Amygdala (tissue), 56 donors: ENCODE measurements at regions not wholly inside any gene's neighbourhood (a gene's known extent, or its start where the extent isn't known, plus 50 kb on each side); places are given as distances from the start of the nearest gene placed in this dataset.
A peak's percentile ranks its signal among the peaks of the same experiment; 100 is the strongest.

Experiments used
- DNase-seq, 56 donors: peaks; one replicate each; lab custom pipeline; 2025; lab: John Stamatoyannopoulos, UW

DNA sequence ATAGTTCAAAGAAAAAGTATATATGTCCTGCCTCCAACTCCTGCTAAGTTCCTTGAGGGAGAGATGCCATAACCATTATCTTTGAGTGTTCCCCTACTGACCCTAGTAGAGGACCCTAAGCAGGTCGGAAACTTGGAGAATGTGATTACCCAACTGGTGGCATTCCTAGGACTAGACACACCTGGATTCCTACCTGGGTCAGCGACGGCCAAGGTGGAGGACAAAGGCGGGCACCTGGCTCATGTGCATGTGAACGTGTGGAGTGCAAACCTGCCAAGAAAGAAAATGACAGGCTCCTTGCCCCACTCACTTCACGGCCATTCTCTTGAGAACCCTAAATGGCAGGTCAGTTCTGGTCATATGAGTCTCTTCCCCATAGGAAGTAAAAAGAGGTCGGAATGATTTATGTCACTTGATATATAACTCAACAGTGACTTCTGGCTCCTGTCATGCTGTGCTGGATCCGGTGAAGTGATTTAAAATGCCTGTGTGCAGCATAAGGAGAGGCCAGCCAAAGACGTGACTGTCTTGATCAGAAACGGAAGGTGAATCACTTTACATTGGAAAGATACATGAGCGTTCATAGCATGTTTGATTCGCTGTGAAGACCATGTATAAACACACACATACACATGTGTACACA is 371.6 kb downstream of the EIPR1 start:
- no peak for DNase-seq

DNA sequence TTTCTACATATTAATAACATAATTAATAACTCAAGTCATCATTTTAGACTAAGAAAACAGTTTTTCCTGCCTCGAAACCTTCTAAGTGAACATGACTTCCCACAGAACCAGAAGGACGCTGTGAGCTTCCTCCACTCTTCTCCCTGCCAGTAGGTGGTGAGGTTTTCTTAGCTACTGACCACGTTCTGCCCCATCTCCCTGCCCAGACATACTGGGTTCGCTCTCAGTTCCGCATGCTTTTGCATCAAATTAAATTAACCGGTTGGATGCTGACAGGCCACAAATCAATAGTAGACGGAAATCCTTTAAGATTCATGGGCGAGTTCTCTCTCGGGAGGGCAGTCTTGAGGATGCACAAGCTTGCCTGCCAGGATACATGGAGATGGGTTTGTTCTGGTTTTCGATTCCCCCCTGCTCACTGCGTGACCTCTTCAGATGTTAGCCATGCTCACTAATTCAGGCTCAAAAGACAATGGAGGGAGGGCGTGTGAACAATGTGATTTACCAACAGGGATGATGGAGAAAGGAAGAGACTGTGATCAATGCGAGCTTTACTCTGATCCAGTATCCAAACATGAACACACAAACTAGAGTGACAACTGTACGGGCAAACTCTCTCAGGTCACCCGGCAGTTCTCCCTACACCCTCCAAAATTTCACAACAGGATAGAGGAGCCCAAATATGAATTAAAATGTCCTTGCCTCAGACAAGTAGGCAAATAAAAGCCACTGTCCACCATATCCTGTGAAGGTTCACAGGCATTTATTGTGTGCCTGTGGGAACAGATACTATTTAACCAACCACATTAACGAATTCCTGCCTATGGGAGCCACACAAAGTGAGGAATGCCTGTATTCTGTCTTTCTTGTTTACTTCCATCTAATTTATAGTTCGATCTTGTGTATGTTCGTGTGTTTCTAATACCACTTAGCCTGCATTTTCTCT is 375.7 kb downstream of the EIPR1 start:
- DNase-seq: peak in 1 of 56 donors; percentile 5

DNA sequence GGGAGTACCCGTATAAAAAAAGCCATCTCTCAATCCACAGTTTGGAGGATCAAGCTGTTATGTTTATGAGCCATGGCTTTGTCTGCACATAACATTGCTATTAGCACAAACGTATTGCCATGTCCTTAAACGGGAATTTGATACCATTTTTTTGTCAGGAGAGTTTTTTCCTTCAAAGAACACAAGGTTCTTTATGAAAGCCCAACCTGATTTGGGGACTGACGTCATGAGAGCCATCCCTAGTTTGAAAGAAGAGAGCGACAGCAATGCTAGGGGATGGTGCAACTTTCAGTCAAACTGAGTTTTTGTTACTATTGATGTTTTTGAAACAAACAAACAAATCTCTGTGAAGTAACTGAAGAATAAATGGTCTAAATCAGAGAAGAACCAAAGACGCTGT is 376.6 kb downstream of the EIPR1 start:
- DNase-seq: no peak

DNA sequence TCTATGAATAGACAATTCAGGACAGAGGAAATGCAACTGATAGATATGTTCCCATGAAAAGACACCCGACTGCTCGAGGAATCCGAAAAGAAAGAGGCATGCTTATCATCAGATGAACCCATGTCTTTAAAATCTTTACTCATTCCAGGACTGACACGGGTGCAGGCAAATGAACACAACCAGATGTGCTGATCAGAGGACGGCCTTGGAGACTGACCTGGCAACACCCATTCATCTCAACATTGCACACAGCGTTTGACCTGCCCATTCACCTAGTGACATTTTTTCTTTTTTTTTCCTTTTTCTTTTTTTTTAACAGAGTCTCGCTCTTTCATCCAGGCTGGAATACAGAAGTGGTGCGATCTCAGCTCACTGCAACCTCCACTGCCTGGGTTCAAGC is 377.5 kb downstream of the EIPR1 start:
- DNase-seq: no peak

DNA sequence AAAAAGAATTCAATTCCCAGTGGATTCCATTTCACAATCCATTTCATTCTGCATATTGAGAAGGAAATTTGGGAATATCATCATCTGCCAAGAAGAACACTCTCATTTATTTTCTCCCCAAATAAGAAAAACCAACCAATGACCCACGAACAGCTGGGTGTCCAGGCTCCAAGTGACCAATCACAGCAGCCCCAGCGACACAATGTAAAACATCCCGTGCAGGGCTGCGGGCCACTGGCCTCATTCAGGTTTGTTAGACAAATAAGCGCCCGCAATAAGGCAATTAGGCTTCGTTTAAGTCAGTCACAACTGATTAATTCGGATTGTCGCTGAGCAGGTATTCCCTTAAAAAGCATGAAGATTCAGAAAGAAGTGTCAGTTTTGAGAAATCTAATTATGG is 378.6 kb downstream of the EIPR1 start:
- DNase-seq: no peak

DNA sequence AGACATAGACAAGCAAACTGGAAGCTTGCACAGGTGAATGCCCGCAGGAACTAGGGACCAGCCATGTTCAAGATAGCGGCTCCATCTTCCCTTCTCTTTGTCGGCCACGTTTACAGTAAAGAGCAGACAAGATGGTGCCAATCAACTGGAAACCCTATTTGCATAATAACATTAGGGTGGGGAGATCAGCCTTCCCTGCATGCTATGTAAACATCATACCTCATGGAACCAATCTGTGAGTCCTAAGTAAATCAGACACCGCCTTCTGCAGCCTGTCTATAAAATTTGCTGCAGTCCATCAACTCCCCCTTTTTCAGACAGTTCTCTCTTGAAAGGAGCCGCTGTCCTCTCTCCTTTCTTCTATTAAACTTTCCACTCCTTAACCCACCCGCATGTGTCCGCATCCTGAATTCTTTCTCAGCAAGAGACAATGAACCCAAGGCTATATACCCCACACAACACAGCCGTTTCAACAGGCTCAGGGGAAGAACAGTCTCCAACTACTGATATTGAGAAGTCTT is 384.4 kb downstream of the EIPR1 start:
- DNase-seq: no peak

DNA sequence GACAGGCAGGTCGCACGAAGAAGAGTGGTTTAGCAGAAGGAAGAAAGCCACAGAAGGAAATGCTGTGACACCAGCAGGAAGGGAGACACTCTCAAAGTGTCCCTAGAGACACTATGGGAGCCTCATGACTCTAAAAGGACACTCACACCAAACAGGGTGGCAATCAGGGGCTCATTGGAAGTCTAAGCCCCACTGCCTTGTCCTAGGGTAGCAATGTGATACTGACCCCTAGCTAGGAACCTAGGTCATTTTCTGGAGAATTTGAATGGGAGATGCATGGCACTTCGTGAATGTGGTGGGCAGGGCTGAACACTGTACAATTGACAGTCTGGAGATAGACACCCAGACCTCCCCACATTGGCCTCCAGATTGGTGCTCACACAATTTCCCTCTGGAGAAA is 385.0 kb downstream of the EIPR1 start:
- no peak for DNase-seq

DNA sequence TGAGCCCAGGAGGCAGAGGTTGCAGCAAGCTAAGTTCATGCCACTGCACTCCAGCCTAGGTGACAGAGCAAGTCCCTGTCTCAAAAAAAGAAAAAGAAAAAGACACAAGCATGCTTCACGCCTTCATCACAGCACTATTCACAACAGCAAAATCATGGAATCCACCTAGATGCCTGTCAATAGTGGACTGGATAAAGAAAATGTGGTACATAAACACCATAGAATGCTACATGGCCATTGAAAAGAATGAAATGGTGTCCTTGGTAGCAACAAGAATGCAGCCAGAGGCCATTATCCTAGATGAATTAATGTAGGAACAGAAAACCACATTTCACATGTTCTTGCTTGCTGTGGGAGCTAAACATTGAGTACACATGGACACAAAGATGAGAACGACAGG is 392.6 kb downstream of the EIPR1 start:
- DNase-seq: no peak

DNA sequence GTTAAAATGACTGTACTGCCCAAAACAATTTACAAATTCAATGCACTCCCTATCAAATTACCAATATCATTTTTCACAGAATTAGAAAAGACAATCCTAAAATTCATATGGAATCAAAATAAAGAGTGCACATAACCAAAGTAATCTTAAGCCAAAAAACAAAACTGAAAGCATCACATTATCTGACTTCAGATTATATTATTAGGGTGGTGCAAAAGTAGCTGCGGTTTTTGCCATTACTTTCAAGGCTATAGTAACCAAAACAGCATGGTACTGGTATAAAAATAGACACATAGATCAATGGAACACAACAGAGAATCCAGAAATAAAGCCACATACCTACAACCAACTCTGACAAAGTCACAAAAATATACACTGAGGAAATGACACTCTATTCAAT is 396.6 kb downstream of the EIPR1 start:
- no peak for DNase-seq

DNA sequence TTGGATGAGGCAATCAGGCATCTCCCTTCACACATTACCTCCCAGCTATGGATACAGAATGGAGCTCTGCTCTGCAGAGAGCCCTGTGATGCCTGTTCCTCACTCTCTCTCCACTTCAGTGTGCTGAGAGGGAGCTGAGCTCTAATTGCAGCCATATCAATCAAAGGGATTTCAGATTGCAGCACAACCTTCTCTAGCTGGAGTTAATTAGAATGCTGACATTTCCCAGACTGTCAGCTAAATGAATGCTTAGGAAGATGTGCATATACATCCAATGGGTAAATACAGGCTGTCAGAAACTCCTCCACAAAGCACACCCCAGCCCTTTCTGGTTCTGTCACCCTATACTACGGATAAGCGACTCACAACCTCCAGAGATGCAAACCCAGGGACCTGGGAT is 402.6 kb downstream of the EIPR1 start:
- no peak for DNase-seq

DNA sequence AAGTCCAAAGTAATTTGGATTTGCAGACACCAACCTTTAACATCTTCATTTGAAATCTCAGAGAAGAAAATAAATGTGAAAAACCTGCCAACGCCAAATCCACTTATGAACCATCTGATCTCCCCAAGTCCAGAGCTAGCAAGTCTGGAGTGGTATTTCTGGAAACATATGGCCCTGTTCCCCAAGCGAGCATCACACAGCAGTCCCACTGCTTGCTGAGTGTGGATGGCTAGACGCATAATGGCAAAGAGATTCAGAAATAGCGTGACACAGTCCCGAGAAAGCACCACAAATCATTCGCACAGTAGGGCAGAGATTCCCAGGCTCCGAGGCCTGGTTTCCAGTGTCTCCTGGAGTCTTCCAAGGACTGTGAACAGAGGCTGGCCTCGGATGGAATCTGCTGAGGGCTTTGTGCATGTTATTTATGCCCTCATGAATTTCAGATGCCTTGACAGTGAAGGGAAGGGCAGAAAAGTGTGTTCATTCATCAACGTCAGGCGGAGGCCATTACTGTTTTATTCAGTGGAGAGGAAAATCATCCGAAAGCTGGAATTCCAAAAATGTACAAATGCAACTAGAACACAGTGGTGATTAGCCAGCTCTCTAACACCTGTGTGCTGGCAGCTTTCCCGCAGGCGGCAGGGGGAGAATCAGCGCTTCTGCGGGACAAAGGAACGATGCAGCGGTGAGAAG is 417.0 kb downstream of the EIPR1 start:
- DNase-seq: no peak

DNA sequence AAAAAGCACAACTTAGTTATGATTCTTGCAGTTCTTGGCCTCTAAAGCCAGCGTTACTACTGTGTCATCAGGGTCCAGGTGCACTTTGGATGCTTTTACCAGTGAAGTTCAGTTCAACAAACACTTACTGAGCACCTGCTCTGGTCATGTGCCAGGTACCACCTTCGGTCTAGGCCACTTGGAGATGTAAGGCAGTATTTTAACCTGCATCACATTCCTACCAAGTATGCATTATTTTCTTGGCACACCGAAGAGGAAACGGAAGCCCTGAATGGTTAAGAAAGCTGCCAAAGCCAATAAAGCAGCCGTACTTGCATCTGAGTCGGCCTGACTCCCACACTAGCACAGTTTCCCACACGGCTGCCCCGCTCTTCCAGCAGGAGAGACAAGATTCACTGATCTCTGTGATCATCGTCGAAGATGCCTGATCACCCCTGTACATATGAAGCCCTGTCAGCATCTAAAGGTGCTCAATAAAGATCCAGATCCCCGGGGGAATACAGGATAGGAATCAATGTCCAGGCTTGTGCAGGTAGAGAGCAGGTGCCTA is 427.1 kb downstream of the EIPR1 start:
- no peak for DNase-seq

DNA sequence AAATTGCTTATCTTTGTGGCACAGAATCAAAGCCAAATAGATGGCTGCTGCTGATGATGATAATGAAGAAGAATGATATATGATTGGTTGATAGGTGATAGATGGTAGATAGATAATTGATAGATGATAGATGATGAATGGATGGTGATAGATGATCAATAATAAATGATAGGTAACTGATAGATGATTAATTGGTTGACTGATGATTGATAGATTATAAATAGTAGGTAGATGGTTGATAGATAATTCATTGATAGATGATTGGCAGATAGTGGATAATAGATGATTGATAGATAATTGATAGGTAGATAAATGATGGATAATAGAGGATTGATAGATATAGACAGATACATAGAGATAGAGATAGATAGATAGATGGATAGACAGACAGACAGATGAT is 430.2 kb downstream of the EIPR1 start:
- DNase-seq: no peak

DNA sequence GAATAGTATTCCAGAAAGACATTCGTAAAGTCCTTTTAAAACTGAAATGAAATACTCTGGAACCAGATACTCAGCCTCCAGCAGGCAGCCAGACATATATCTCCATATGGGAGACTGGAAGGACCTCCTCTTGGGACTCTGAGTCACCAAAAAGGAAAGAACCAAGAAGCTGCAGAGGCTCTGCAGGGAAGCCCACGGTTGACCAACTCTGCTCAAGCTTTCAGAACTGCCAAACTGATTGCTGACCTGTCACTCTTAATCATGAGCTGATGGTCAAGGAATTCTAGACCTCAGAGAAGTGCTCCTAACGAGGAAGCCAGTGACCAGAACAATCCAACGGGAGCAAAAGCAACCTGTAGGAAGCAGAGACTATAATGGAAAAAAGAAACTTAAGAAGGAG is 434.7 kb downstream of the EIPR1 start:
- DNase-seq: no peak

DNA sequence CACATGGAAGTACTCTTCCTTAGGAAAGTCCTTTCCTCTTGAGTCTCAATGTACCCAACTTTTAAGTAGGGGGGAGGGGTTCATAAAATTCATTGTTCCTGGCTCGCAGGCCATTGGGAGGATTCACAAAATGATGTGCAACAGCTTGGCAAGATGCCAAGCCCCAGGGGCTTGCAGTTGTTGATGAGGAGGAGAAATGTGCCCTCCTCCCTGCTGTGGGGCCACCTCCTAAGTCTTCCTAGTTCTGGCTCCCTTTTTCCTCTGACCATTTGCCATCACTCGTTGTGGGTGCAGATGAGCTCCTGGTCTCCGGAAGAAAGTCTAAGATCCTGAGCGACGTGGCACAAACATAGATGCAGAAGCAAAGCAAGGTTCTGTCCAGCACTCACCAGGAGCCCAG is 435.4 kb downstream of the EIPR1 start:
- DNase-seq: no peak

DNA sequence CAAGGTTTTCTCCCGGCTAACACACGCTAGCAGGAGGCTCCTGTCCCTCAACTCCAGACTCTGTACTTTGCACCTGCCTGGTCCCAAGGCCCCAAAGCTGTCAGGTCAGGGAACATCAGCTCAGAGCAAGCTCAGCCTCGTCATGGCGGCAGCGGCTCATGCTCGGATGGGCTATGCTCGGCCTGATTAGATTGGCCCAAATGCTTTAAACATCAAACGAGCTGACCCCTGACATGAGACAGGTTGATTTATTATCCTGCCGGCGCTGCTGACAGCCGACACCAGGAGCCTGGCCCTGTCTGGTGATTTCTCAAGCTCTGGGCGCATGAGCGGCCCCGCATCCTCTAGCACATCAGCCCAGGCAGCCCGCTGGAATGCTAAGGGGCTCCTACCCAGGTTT is 436.4 kb downstream of the EIPR1 start:
- DNase-seq: no peak

DNA sequence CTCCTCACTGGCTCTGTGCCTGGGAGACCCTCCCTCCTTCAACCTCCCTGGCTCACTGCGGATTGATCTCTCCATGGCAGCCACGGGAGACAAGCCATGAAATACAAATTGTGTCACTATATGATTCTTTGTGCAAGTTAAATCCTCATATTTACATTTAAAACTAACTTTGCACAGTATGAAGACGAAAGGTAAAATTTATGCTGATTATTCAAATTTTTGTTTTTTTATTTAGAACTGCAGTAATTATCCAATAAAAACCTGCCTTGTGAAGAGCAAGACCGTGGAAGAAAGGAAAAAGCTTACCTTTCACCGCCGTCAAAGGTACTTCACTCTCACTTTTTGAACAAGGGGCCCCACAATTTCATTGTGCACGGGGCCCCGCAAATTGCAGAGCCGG is 436.9 kb downstream of the EIPR1 start:
- DNase-seq: no peak

DNA sequence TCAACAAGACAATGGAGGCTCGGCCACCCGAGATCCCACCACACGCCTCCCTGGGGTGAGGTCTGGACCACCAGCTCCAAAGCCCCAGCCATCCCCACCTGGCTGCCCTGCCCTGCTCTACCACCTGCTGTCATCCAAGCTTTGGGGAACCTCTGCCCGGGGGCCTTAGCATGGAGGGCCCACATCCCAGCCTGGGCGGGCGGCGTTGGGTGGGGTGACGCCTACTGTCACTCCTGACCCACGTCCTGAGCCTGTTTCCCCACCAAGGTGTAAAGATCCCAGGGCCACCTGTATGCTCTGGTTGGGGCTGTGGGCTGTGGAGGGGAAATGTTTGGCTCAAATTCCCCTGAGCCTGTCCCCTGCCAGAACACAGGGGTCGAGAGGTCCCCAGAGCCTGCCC is 437.6 kb downstream of the EIPR1 start:
- DNase-seq: no peak

DNA sequence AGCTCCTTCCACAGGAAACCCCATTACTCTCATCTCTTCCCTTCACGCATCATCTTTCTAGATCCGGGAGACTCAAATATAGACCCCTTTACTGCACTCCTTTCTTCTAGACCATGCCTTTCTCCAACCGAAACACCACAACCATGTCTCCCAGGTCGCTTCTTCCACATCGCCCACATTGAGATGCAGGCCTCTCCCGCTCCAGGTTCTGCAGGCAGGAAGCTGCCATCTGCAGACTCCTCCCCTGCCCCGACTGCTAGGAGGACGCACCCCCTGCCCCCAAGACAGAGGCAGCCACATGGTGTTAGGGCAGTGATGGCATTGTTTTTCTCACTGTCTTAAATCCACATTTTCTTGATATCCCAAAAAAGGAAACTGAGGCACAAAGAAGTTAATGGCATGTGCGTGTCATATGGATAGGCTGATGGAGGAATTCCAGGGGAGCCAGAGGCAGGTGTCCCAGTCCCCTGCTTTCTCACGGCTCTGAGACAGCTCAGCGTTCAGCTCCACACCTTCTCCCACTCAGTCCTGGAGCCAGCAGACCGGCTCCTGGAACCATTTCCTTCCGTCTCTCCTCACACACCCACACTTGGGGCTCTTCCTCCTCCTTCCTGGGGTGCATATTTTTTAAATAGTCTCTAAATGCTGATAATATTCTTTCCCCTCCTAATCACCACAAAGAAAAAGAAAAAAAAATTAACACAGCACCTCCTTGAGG is 438.4 kb downstream of the EIPR1 start:
- no peak for DNase-seq

DNA sequence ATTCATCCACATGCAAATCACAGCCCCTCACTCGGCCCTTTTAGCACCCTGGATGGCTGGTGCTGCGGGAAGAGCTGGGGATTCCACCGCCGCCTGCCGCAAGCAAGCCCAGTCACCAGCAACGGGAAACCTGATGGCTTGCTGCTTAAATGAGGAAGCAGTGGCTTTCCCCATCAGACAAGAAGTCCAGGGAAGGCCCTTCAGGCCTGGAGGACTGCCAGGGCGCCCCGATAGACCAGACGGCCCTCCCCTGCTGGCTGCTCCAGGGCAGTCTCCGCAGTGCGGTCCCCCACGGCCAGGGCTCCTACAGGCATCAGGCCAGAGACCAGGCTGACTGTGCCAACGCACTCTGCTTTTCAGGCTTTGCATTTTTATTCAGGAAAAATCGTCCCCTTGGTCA is 439.1 kb downstream of the EIPR1 start:
- peak in 30 of 56 donors; percentile 6 to 69 (median 27) for DNase-seq
